Lower leg skin (tissue), 3 donors: ENCODE measurements at regions not wholly inside any gene's neighbourhood (a gene's known extent, or its start where the extent isn't known, plus 50 kb on each side); places are given as distances from the start of the nearest gene placed in this dataset.
"Not testable (repeated sequence)": the region's sequence is repeated elsewhere in the genome, so short reads cannot be mapped to it uniquely, and the experiment has no call there.

Experiments
- CTCF ChIP-seq, 3 donors: fragments of 450-650 bp; IDR thresholded peaks; one replicate each; pipeline ENCODE4 v1.5.1; 2016; ENCODE audit warnings: antibody characterized with exemption in 3 of 3, mild to moderate bottlenecking in 3 of 3, moderate library complexity in 2 of 3
- POLR2A ChIP-seq, 2 donors: fragments of 450-650 bp; IDR thresholded peaks; one replicate each; pipeline ENCODE4 v1.6.1; 2016 to 2017; ENCODE audit warnings: antibody characterized with exemption in 2 of 2, mild to moderate bottlenecking in 1 of 2, moderate library complexity in 1 of 2

- not testable (repeated sequence) for TF ChIP-seq POLR2A, CTCF (IDR thresholded peaks at IDR 0.05)
Observed at GRCh38 chr13:112176141-112177119, 109.5 kb downstream of the SOX1 start.
